HepG2 (cell line): ENCODE measurements at regions not wholly inside any gene's neighbourhood (a gene's known extent, or its start where the extent isn't known, plus 50 kb on each side); places are given as distances from the start of the nearest gene placed in this dataset.

Experiments
- BCL6 ChIP-seq: IDR thresholded peaks from 2 replicates; pipeline ENCODE4 v1.6.1; 2016; ENCODE audit warnings: missing genetic modification reagents, missing compliant biosample characterization
- EZH2 ChIP-seq: conservative IDR thresholded peaks from 2 replicates; pipeline ENCODE4 v1.6.1; 2012; ENCODE audit warnings: mild to moderate bottlenecking, low read depth, low read length, moderate library complexity
- HOXA5 ChIP-seq: sonication (generic); formaldehyde crosslinking; IDR thresholded peaks from 2 replicates; pipeline ENCODE4 v1.4.0; 2020; ENCODE audit warnings: missing genetic modification reagents
- NCOA1 ChIP-seq: sonication (generic); formaldehyde crosslinking; IDR thresholded peaks from 2 replicates; pipeline ENCODE4 v1.9.0; 2021; ENCODE audit warnings: missing genetic modification reagents
- NR3C1 ChIP-seq: sonication (generic); formaldehyde crosslinking; IDR thresholded peaks from 2 replicates; pipeline ENCODE4 v1.4.0; 2020; ENCODE audit warnings: missing genetic modification reagents
- ZNF839 ChIP-seq: sonication (generic); formaldehyde crosslinking; IDR thresholded peaks from 2 replicates; pipeline ENCODE4 v1.4.0; 2020; ENCODE audit warnings: missing genetic modification reagents, mild to moderate bottlenecking, borderline replicate concordance

GRCh38 chr18:39951142-39951720 lies 2003.8 kb upstream of the PIK3C3 start:
- no peak for TF ChIP-seq NCOA1
- no peak for TF ChIP-seq EZH2
- TF ChIP-seq BCL6 (CRISPR knock-in tag) = no peak
- no peak for TF ChIP-seq ZNF839 (CRISPR knock-in tag)
- TF ChIP-seq NR3C1 (CRISPR knock-in tag) = no peak
- no peak for TF ChIP-seq HOXA5 (CRISPR knock-in tag)
